ENCODE measurements at regions not wholly inside any gene's neighbourhood (a gene's known extent, or its start where the extent isn't known, plus 50 kb on each side); places are given as distances from the start of the nearest gene placed in this dataset.

- Histone ChIP-seq H3K4me1 (no peaks in the 10 kb centered on the region), H3K27me3 (ENCODE audit: insufficient read depth in 3 of 3, low read length in 2 of 3) (no peaks in the 10 kb centered on the region), H3K27ac (no peak overlapping the region), H3K4me3 (no peak overlapping the region), H3K9me3 (no peaks in the 10 kb centered on the region), H3K36me3 (ENCODE audit: insufficient read depth in 1 of 2, low read depth in 1 of 2) (no peaks in the 10 kb centered on the region)
- WGBS, 3 donors = 77 to 87% (median 86%) methylated on average over 4 of the region's 4 CpGs
- intact Hi-C loops (cut with DNase I) = loop anchor here (10.0 kb wide), 3 partner anchors 136 to 1676 kb away; no protein-coding TSS in a partner anchor
- no peak for ATAC-seq
- DNase-seq = no peak
- no peak for TF ChIP-seq CTCF (IDR thresholded peaks at IDR 0.05)
Measured at GRCh38 chr20:60219231-60219630, 261.0 kb downstream of the CDH26 start.

GRCh38 chr20:60219984-60220562, 261.9 kb downstream of the CDH26 start:
- Histone ChIP-seq H3K36me3 (ENCODE audit: insufficient read depth in 1 of 2, low read depth in 1 of 2) (no peaks in the 10 kb centered on the region), H3K27ac (no peak overlapping the region), H3K4me3 (no peak overlapping the region), H3K9me3 (no peaks in the 10 kb centered on the region), H3K27me3 (ENCODE audit: insufficient read depth in 3 of 3, low read length in 2 of 3) (no peaks in the 10 kb centered on the region), H3K4me1 (no peaks in the 10 kb centered on the region)
- no peak for TF ChIP-seq CTCF (IDR thresholded peaks at IDR 0.05)
- WGBS, 3 donors = 83 to 89% (median 88%) methylated on average over 9 of the region's 9 CpGs
- intact Hi-C loops (cut with DNase I) = loop anchor here (10.0 kb wide), 3 partner anchors 135 to 1675 kb away; no protein-coding TSS in a partner anchor
- DNase-seq (no peak), ATAC-seq (peak in 2 of 4 donors; percentile 17 to 51)

GRCh38 chr20:60220706-60221105, 262.5 kb downstream of the CDH26 start:
- Histone ChIP-seq H3K27ac (no peak overlapping the region), H3K36me3 (ENCODE audit: insufficient read depth in 1 of 2, low read depth in 1 of 2) (no peaks in the 10 kb centered on the region), H3K4me3 (no peak overlapping the region), H3K4me1 (no peaks in the 10 kb centered on the region), H3K9me3 (no peaks in the 10 kb centered on the region), H3K27me3 (ENCODE audit: insufficient read depth in 3 of 3, low read length in 2 of 3) (no peaks in the 10 kb centered on the region)
- DNase-seq (no peak), ATAC-seq (peak in 2 of 4 donors; percentile 79 to 85)
- TF ChIP-seq CTCF (IDR thresholded peaks at IDR 0.05) = no peak
- intact Hi-C loops (cut with DNase I) = no loop called here
- WGBS, 3 donors = 73 to 85% (median 82%) methylated on average over 8 of the region's 8 CpGs

- Histone ChIP-seq H3K9me3 (no peaks in the 10 kb centered on the region), H3K27ac (no peak overlapping the region)
Measured at GRCh38 chr20:60221593-60221992, 263.4 kb downstream of the CDH26 start.

More at GRCh38 chr20:60221593-60221992, 263.4 kb downstream of the CDH26 start:
- ATAC-seq = no peak
- Histone ChIP-seq H3K4me1 (no peaks in the 10 kb centered on the region), H3K27me3 (ENCODE audit: insufficient read depth in 3 of 3, low read length in 2 of 3) (no peaks in the 10 kb centered on the region), H3K36me3 (ENCODE audit: insufficient read depth in 1 of 2, low read depth in 1 of 2) (no peaks in the 10 kb centered on the region), H3K4me3 (no peak overlapping the region)
- TF ChIP-seq CTCF (IDR thresholded peaks at IDR 0.05) = no peak
- intact Hi-C loops (cut with DNase I) = no loop called here
- 76 to 91% (median 89%) methylated on average over 3 of the region's 3 CpGs for WGBS, 3 donors
- no peak for DNase-seq
